Right lobe of liver (tissue), 6 donors: ENCODE measurements at regions not wholly inside any gene's neighbourhood (a gene's known extent, or its start where the extent isn't known, plus 50 kb on each side); places are given as distances from the start of the nearest gene placed in this dataset.

Source experiments
- ATAC-seq, 4 donors: fragments of 200-7000 bp; cut with Tn5 transposase; one replicate each; pipeline ENCODE4 v1.9.1; 2020; ENCODE audit warnings: mild to moderate bottlenecking in 4 of 4, moderate library complexity in 4 of 4
- DNase-seq, 3 donors: peaks; one replicate each; pipeline ENCODE4 v3.0.0-alpha.2; 2020
- H3K27ac ChIP-seq, 3 donors: fragments of 200-600 bp; one replicate each; pipeline ENCODE4 v1.8.0; 2022
- H3K27me3 ChIP-seq, 2 donors: fragments of 200-600 bp; one replicate each; pipeline ENCODE4 v1.8.0; 2022
- H3K36me3 ChIP-seq, 4 donors: fragments of 200-600 bp; sonication (generic) in 1 of 4; one replicate each; pipeline versions ENCODE4 v1.5.1 to v1.8.0; 2017 to 2022; ENCODE audit warnings: control low read depth in 1 of 4
- H3K4me1 ChIP-seq, 4 donors: fragments of 200-600 bp; sonication (generic) in 1 of 4; one replicate each; pipeline versions ENCODE4 v1.5.1 to v1.8.0; 2017 to 2022; ENCODE audit warnings: control low read depth in 1 of 4
- H3K4me3 ChIP-seq, 3 donors: fragments of 200-600 bp; one replicate each; pipeline ENCODE4 v1.8.0; 2022
- H3K9me3 ChIP-seq, 4 donors: fragments of 200-600 bp; sonication (generic) in 1 of 4; one replicate each; pipeline versions ENCODE4 v1.5.1 to v1.8.0; 2017 to 2022; ENCODE audit warnings: control low read depth in 1 of 4
- POLR2A ChIP-seq: fragments of 450-650 bp; IDR thresholded peaks from one replicate; pipeline ENCODE4 v1.6.1; 2017; ENCODE audit warnings: antibody characterized with exemption, mild to moderate bottlenecking
- WGBS: methylation state at CpG from one replicate; pipeline ENCODE4 v1.1.6; 2018; ENCODE audit warnings: low coverage, low lambda C conversion rate; ENCODE audit not compliant: insufficient coverage; ENCODE audit errors: missing lambda C conversion rate; 5-methylcytosine and 5-hydroxymethylcytosine counted together
- intact Hi-C, 2 donors: fragments of 100-400 bp; cut with DNase I; formaldehyde crosslinking; loops; one replicate each; pipeline versions ENCODE4 v1.11.2 to v1.14.1; 2022
- TF ChIP-seq, protein P1 (sequence below), 4 donors: fragments of 200-600 bp in 3 of 4; fragments of 450-650 bp in 1 of 4; IDR thresholded peaks; one replicate each; pipeline versions ENCODE4 v1.5.1 to v1.8.0; 2016 to 2022; ENCODE audit warnings: antibody characterized with exemption in 4 of 4, mild to moderate bottlenecking in 2 of 4
- donor health status: DM: no; HTN: yes; CAD: no.
- donor health status: DM: no; HTN: no; CAD: no.
- donor health status: DM: no; HTN: no; CAD: no.
- donor health status: DM: no; HTN: yes; CAD: no.
- donor health status: DM: no; HTN: yes; CAD: no.

DNA sequence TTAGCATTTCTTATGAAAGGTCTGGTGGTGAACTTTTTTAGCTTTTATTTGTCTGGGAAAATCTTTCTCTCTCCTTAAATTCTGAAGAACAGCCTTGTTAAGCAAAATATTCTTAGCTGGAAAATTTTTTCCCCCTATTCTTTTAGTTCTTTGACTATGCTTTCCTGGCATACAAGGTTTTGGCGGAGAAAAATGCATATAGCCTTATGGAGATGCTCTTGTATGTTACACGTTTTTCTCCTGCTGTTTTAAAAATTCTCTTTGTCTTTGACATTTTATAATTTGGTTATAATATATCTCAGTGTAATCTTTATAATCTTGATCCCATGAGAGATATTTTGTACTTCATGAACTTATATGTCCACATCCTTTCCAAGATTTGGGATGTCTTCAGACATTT lies 1190.4 kb upstream of the ZEB2 start:
- ATAC-seq (no peak), DNase-seq (no peak)
- WGBS, result 62% methylated on average over 2 of the region's 2 CpGs
- Histone ChIP-seq H3K36me3 (no peaks in the 10 kb centered on the region), H3K4me1 (no peaks in the 10 kb centered on the region), H3K27me3 (no peaks in the 10 kb centered on the region), H3K9me3 (no peaks in the 10 kb centered on the region), H3K27ac (no peak overlapping the region), H3K4me3 (no peak overlapping the region)
- TF ChIP-seq, protein P1, sequence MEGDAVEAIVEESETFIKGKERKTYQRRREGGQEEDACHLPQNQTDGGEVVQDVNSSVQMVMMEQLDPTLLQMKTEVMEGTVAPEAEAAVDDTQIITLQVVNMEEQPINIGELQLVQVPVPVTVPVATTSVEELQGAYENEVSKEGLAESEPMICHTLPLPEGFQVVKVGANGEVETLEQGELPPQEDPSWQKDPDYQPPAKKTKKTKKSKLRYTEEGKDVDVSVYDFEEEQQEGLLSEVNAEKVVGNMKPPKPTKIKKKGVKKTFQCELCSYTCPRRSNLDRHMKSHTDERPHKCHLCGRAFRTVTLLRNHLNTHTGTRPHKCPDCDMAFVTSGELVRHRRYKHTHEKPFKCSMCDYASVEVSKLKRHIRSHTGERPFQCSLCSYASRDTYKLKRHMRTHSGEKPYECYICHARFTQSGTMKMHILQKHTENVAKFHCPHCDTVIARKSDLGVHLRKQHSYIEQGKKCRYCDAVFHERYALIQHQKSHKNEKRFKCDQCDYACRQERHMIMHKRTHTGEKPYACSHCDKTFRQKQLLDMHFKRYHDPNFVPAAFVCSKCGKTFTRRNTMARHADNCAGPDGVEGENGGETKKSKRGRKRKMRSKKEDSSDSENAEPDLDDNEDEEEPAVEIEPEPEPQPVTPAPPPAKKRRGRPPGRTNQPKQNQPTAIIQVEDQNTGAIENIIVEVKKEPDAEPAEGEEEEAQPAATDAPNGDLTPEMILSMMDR (IDR thresholded peaks at IDR 0.05), result no peak
- TF ChIP-seq POLR2A, result no peak
- intact Hi-C loops, result no loop called here

DNA sequence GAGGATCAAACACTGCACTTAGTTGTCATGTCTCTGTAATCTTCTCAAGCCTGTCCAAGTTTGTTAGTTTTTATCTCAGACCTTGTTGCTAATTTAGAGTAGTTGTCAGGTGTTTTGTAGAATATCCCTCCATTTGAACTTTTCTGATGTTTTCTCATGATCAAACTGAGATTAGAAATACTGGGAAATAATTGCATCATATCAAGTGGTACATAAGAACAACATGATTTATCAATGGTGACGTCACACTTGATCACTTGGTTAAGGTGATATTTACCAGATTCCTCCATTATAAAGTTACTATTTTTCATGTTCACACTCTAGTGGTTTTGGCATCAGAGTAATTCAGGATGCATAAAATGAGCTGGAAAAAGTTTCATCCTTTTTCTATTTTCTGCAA lies 1182.4 kb upstream of the ZEB2 start:
- Histone ChIP-seq H3K9me3 (no peaks in the 10 kb centered on the region), H3K4me1 (no peaks in the 10 kb centered on the region), H3K27ac (no peak overlapping the region), H3K36me3 (no peaks in the 10 kb centered on the region), H3K27me3 (no peaks in the 10 kb centered on the region), H3K4me3 (no peak overlapping the region)
- intact Hi-C loops, result no loop called here
- ATAC-seq (no peak), DNase-seq (no peak)
- WGBS, result 50% methylated on average over 1 of the region's 1 CpG
- TF ChIP-seq, protein P1 (IDR thresholded peaks at IDR 0.05), result no peak
- no peak for TF ChIP-seq POLR2A

DNA sequence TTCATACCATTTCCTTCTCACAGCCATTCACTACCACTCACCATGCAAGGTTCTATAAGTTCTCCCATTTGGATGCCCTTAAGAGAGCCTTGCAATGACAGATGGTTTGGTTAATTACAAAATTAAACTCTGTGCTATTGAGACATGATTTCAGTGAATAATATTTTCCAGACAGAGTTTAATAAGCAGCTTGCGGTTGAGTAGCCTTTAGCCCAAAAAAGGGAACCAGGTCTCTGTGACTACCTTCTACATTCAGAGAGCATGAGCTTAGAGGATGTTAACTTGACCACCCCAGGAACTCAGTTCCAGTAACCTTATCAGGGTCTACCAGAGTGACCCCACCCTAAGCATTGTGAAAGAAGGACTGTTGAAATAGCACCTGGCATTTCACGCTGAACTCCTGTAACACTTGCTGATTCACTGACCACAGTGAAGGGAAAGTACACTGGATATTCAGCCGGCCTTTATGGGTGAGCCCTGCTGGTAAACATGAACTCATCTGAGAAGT lies 1173.1 kb upstream of the ZEB2 start:
- peak; percentile 57 to 97 (median 82) for ATAC-seq
- TF ChIP-seq, protein P1 (IDR thresholded peaks at IDR 0.05), result no peak
- TF ChIP-seq POLR2A, result no peak
- H3K36me3 ChIP-seq, result no peaks in the 10 kb centered on the region
- intact Hi-C loops, result no loop called here
- H3K27ac ChIP-seq, result no peak overlapping the region
- H3K4me3 ChIP-seq, result no peak overlapping the region
- DNase-seq, result peak in 1 of 3 donors; percentile 19
- WGBS, result 32% methylated on average over 3 of the region's 3 CpGs
- no peaks in the 10 kb centered on the region for H3K9me3 ChIP-seq
- H3K4me1 ChIP-seq, result no peaks in the 10 kb centered on the region
- no peaks in the 10 kb centered on the region for H3K27me3 ChIP-seq

DNA sequence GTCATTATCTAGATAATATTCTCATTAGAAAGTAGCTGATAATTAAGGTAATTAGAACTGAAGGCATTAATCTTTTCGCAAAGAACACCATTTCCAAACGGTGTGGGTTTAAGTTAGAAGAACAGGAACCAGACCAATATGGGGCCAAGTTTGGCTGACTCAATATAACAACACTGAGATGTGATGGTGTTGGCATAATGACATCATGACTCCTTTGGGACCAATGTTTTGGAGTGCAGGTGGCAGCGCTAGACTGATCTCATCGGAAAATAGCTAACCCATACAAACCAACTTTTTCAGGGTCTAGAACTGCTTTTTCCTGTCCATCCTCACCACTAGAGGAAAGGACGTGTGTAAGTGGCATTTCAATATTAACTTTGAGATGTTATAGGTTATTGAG lies 1171.7 kb upstream of the ZEB2 start:
- no peaks in the 10 kb centered on the region for H3K4me1 ChIP-seq
- TF ChIP-seq, protein P1 (IDR thresholded peaks at IDR 0.05), result no peak
- TF ChIP-seq POLR2A, result no peak
- no peaks in the 10 kb centered on the region for H3K27me3 ChIP-seq
- H3K9me3 ChIP-seq, result no peaks in the 10 kb centered on the region
- DNase-seq (no peak), ATAC-seq (no peak)
- 81% methylated on average over 5 of the region's 5 CpGs for WGBS
- no peak overlapping the region for H3K27ac ChIP-seq
- H3K36me3 ChIP-seq, result no peaks in the 10 kb centered on the region
- intact Hi-C loops, result no loop called here
- H3K4me3 ChIP-seq, result no peak overlapping the region
